ENCODE measurements at regions not wholly inside any gene's neighbourhood (a gene's known extent, or its start where the extent isn't known, plus 50 kb on each side); places are given as distances from the start of the nearest gene placed in this dataset.

- DNase-seq = no peak
Measured at GRCh38 chr2:149662556-149662955, 75.0 kb upstream of the MMADHC start.

DNA sequence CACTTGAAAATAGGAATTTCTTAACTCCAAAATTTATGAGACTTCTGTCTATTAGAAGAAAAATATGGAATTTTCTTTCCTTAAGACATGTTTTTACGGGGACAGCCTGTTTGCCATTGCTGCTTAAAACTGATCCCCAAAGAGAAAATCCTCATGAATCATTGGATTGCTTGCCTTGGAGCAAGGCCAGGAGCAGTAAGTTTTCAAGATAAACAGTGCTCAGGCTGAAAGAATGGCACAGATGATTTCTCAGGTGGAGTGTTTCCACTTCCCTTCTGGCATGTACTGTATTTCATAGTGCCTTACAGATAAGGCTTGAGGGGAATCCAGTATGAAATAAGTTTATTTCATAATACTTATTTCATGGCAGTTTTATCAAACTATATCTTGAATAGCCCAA is 74.3 kb upstream of the MMADHC start:
- no peak for DNase-seq

- DNase-seq = no peak
Measured at GRCh38 chr2:149658553-149658952, 71.0 kb upstream of the MMADHC start.

DNA sequence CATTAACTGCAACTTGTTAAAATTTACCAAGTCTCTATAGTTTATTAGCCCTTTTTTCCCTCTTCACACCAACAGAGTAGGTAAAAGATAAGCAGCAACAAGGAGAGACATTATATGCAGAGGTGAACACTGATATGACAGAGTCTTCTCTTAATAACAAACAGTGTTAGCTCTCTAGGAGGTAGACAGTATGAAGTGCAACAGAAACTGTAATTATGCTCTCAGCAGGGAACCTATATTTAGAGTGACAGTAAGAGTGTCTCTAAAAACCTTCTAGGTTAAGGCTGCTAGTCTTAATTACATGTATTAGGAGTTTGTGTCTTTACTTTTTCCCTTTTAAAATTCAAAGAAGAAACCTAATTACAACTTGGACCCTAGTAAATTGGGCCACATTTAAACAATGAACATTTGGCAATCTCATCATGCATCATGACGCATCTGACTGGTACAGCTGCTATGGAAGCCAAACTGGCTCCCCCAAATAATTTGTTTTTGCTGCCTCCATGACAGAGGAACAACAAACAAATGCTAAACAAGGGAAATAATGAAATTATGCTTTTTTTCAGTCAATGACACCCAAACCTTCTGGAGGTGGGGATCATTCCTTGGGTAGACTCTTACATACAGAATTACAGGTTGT is 69.9 kb upstream of the MMADHC start:
- DNase-seq = peak; percentile 97

GRCh38 chr2:149656996-149657395 is 69.4 kb upstream of the MMADHC start:
- peak; percentile 89 for DNase-seq

DNA sequence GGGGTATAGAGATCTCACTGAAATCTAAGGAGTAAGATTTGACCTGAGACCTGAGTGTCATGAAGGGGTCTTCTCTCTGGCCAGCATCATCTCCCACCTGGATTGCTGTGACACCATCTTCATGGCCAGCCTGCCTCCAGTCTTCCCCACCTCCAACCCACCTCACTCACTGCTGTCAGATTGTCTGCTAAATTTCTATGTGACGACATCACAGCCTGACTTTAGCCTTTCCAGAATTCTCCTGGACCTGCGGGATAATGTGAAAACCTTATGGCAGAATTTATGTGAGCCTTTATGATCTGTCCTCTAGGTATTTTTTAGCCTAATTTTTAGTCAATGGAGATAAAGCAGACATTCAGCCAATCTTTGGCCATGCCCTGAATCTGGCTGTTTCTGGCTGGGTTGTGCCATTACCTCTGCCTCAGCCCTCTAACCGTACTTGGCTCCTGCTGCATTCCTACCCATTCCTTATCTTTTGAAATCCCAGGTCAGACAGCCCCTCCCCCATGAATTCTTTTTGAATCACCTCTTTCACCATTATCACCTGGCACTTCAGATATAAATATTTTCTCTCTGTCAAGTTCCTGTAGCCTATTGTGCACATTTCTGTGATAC is 66.4 kb upstream of the MMADHC start:
- no peak for DNase-seq

DNA sequence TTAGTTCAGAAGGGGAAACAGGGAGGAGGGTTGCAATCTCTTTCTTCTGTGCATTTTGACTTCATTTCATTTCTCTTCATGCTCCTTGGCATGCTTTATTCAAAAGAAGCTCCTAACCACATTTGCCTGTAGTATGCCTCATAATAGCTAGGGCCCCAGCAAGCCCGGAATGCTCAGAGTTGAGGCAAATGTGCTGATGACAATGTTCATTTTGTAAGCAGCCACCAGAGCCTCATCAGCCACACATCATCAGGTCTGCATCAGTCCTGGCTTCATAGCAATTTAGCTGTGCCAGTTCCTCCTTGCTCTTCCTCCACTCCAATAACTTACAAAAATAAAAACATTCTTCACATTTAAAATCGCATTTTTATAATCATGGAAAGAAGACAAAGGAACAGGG is 65.4 kb upstream of the MMADHC start:
- DNase-seq = no peak

DNA sequence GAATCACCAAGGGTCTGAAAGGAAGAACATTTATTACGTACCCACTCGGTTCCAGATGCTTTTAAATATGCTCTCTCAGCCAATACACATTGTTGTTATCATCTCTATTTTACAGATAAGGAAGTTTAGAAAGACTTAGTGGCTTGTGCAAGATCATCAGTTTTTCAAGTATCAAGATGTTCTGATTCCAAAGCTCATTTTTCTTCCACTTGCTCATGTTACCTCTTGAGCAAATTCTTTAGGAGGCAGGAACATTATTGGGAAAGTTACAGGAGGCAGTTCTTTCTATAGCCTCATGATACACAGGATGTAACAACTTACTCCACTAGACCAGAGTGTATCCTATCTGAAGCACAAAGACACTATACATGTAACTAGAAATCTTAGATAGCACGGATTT is 65.0 kb upstream of the MMADHC start:
- DNase-seq = no peak

GRCh38 chr2:149651229-149651628 is 63.7 kb upstream of the MMADHC start:
- no peak for DNase-seq

- DNase-seq = no peak
Measured at GRCh38 chr2:149650006-149650405, 62.4 kb upstream of the MMADHC start.

DNA sequence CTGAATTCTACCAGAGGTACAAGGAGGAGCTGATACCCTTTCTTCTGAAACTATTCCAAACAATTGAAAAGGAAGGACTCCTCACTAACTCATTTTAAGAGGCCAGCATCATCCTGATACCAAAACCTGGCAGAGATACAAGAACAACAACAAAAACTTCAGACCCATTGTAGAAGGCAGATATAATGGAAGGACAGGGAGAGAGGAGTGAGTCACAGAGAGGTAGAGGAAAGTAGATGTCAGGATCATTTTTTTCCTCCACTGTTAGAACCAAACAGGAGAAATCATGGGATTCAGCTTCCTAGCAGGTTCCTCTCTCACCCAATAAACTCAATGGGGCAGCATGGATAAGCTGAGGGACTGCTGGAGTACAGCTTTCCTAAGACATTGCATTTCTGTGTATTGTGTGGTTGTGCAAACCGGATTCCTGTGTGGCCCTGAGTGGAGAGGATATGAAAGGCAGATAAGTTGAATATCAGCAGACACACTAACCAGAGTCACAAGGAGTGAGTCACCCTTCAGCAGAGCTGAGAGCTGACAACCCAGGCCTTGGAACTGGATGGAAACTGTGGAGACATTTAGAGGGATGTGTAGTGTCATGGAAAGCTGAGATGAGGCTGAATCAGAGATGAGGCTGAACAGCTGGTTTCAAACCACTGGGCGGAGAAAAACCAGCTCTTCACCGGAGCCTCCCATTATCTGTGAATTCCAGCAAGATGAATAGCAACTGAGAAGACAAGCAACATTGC is 60.9 kb upstream of the MMADHC start:
- DNase-seq = no peak

DNA sequence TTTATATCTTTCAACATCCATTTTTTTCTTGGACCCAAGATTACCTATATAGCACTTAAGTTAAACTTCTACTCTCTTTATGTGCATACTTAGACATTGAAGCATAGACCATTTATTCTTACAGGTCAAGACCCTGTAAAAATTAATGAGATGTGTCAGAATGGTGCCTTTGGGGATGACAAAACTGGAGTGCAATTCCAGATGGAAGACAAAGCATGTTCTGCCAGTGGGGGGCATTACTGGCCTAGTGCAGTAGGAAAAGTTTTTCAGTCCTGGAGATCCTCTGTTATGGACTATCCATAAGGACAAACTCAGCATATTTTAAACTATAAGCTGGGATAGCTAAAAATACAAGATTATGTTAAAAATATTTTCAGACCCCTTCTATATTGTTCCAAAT is 57.8 kb upstream of the MMADHC start:
- DNase-seq = no peak
